Common myeloid progenitor, CD34-positive (primary cell): ENCODE measurements at regions not wholly inside any gene's neighbourhood (a gene's known extent, or its start where the extent isn't known, plus 50 kb on each side); places are given as distances from the start of the nearest gene placed in this dataset.

Experiments
- CTCF ChIA-PET: fragments of 350-600 bp; sonication (Branson Sonifier 250); formaldehyde crosslinking; loops from one replicate; lab custom pipeline; 2021; ENCODE audit warnings: antibody characterized with exemption; lab: Charles Lee
- POLR2A ChIA-PET: fragments of 350-600 bp; sonication (Branson Sonifier 250); formaldehyde crosslinking; loops from one replicate; lab custom pipeline; 2021; ENCODE audit warnings: antibody characterized with exemption; lab: Charles Lee
- DNase-seq, 3 donors: peaks; one replicate each; pipeline versions ENCODE4 v3.0.0 to v3.0.0-alpha.2; 2013
- H3K27ac ChIP-seq, 2 experiments: 1 replicate in 1 of 2; 2 replicates in 1 of 2; pipeline ENCODE4 v1.7.0; 2013; ENCODE audit warnings: inconsistent platforms in 2 of 2, low read length in 2 of 2, mild to moderate bottlenecking in 2 of 2, low read depth in 1 of 2, moderate library complexity in 1 of 2; ENCODE audit not compliant: severe bottlenecking in 2 of 2, insufficient read depth in 1 of 2, poor library complexity in 1 of 2
- H3K27me3 ChIP-seq, 5 experiments: replicated peaks in 2 of 5; 1 replicate in 3 of 5; 2 replicates in 2 of 5; pipeline versions ENCODE4 v1.6.1 to v1.7.0; 2013; ENCODE audit warnings: low read length in 4 of 5, mild to moderate bottlenecking in 2 of 5, moderate library complexity in 2 of 5, inconsistent platforms in 1 of 5; ENCODE audit not compliant: insufficient read depth in 5 of 5, control insufficient read depth in 4 of 5
- H3K36me3 ChIP-seq, 4 experiments: 1 replicate in 2 of 4; 2 replicates in 2 of 4; pipeline versions ENCODE4 v1.6.1 to v1.7.0; 2013; ENCODE audit warnings: low read length in 3 of 4, control low read depth in 1 of 4, mild to moderate bottlenecking in 1 of 4; ENCODE audit not compliant: control insufficient read depth in 4 of 4, insufficient read depth in 4 of 4
- H3K4me1 ChIP-seq, 4 experiments: 1 replicate in 3 of 4; 2 replicates in 1 of 4; pipeline versions ENCODE4 v1.6.1 to v1.7.1; 2013; ENCODE audit warnings: low read length in 3 of 4, mild to moderate bottlenecking in 3 of 4, control low read depth in 1 of 4, inconsistent platforms in 1 of 4, moderate library complexity in 1 of 4; ENCODE audit not compliant: control insufficient read depth in 4 of 4, insufficient read depth in 4 of 4; ENCODE audit errors: control extremely low read depth in 1 of 4
- H3K4me3 ChIP-seq, 7 experiments: 1 replicate in 4 of 7; 2 replicates in 3 of 7; pipeline versions ENCODE4 v1.5.1 to v1.7.0; 2013; ENCODE audit warnings: mild to moderate bottlenecking in 7 of 7, low read length in 6 of 7, moderate library complexity in 6 of 7, inconsistent platforms in 2 of 7, low read depth in 2 of 7, control low read depth in 1 of 7; ENCODE audit not compliant: insufficient read depth in 4 of 7, control insufficient read depth in 1 of 7; ENCODE audit errors: extremely low read depth in 1 of 7
- H3K9me3 ChIP-seq, 5 experiments: 1 replicate in 4 of 5; 2 replicates in 1 of 5; pipeline versions ENCODE4 v1.6.1 to v1.7.1; 2013; ENCODE audit warnings: low read length in 4 of 5, mild to moderate bottlenecking in 2 of 5, inconsistent platforms in 1 of 5, low read depth in 1 of 5, moderate library complexity in 1 of 5; ENCODE audit not compliant: control insufficient read depth in 4 of 5, insufficient read depth in 2 of 5; ENCODE audit errors: control extremely low read depth in 1 of 5
- WGBS: methylation state at CpG from one replicate; pipeline ENCODE4 v1.1.5; 2013; ENCODE audit not compliant: insufficient coverage; 5-methylcytosine and 5-hydroxymethylcytosine counted together

DNA sequence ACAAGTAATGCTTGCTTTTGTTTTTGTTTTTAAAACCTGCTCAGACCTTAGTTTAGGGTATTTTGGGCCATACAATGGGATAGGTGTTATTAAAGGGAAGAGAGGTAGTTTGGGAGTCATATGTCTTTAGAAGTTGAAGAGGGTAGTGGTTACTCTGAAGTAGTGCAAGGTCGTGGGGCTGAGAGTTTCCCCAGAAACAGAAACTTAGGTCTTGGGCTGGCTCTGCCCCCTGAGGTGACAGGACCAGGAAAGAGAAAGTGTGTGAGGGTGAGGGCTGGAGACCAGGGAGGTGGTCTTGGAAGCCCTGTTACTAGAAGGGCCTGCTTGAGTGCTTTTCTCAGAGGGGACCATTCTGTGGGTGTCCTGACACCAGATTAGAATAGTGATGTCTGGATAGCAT is 500.5 kb upstream of the SPHKAP start:
- DNase-seq, result no peak
- CTCF ChIA-PET, result no interaction called here
- 25% methylated on average over 1 of the region's 1 CpG for WGBS

DNA sequence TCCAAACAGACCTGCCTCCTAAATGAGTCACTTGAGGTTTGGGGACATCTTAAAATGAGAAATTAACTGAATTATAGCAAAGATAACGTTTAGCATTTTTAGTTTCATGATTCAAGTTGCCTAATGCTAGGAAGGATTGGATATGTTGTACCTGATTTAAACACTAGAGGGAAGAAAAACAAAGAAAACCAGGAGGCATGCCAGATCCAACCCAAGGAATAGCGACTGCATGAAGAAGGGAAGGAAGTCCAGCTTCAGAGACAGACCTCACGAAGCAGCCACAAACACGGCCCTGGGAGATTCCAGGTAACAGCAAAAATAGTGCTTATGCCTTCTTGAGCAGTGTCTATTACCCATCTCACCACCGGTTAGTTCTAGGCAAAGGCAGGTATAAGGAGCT is 499.9 kb upstream of the SPHKAP start:
- Histone ChIP-seq H3K9me3 (no peaks in the 10 kb centered on the region), H3K4me1 (no peaks in the 10 kb centered on the region), H3K36me3 (no peaks in the 10 kb centered on the region), H3K27ac (no peak overlapping the region), H3K27me3 (no peaks in the 10 kb centered on the region), H3K4me3 (no peak overlapping the region)
- 25% methylated on average over 4 of the region's 5 CpGs for WGBS
- ChIA-PET CTCF (interaction anchor here (1.4 kb wide), 1 partner anchor 12 kb away, joined by 3 read pairs; no protein-coding TSS in a partner anchor), POLR2A (no interaction called here)
- DNase-seq, result no peak

More for the DNA sequence above, 500.5 kb upstream of the SPHKAP start:
- Histone ChIP-seq H3K27me3 (no peaks in the 10 kb centered on the region), H3K4me3 (no peak overlapping the region), H3K36me3 (no peaks in the 10 kb centered on the region), H3K9me3 (no peaks in the 10 kb centered on the region), H3K27ac (no peak overlapping the region), H3K4me1 (no peaks in the 10 kb centered on the region)
- POLR2A ChIA-PET, result no interaction called here

GRCh38 chr2:228678110-228678509 is 496.6 kb upstream of the SPHKAP start:
- H3K9me3 ChIP-seq, result no peaks in the 10 kb centered on the region
- WGBS, result 89% methylated on average over 3 of the region's 4 CpGs
- H3K36me3 ChIP-seq, result no peaks in the 10 kb centered on the region
- no peaks in the 10 kb centered on the region for H3K4me1 ChIP-seq
- POLR2A ChIA-PET, result no interaction called here
- H3K4me3 ChIP-seq, result no peak overlapping the region
- no peak overlapping the region for H3K27ac ChIP-seq
- CTCF ChIA-PET, result no interaction called here
- H3K27me3 ChIP-seq, result no peaks in the 10 kb centered on the region
- no peak for DNase-seq

- CTCF ChIA-PET, result no interaction called here
Measured at GRCh38 chr2:228675646-228676045, 494.2 kb upstream of the SPHKAP start.

GRCh38 chr2:228675091-228675490 is 493.6 kb upstream of the SPHKAP start:
- H3K27me3 ChIP-seq, result no peaks in the 10 kb centered on the region
- DNase-seq, result no peak
- ChIA-PET POLR2A (no interaction called here), CTCF (interaction anchor here (1.2 kb wide), 1 partner anchor 9 kb away, joined by 4 read pairs; no protein-coding TSS in a partner anchor)
- H3K27ac ChIP-seq, result no peak overlapping the region
- no peak overlapping the region for H3K4me3 ChIP-seq
- H3K4me1 ChIP-seq, result no peaks in the 10 kb centered on the region
- H3K9me3 ChIP-seq, result no peaks in the 10 kb centered on the region
- no peaks in the 10 kb centered on the region for H3K36me3 ChIP-seq
- 50% methylated on average over 2 of the region's 2 CpGs for WGBS

More at GRCh38 chr2:228675646-228676045, 494.2 kb upstream of the SPHKAP start:
- POLR2A ChIA-PET, result no interaction called here
- Histone ChIP-seq H3K27me3 (no peaks in the 10 kb centered on the region), H3K36me3 (no peaks in the 10 kb centered on the region), H3K9me3 (no peaks in the 10 kb centered on the region), H3K4me3 (no peak overlapping the region), H3K4me1 (no peaks in the 10 kb centered on the region), H3K27ac (no peak overlapping the region)
- DNase-seq, result no peak

- Histone ChIP-seq H3K36me3 (no peaks in the 10 kb centered on the region), H3K4me3 (no peak overlapping the region), H3K27me3 (no peaks in the 10 kb centered on the region), H3K4me1 (no peaks in the 10 kb centered on the region), H3K9me3 (no peaks in the 10 kb centered on the region), H3K27ac (no peak overlapping the region)
- WGBS, result 80% methylated on average over 1 of the region's 3 CpGs
- POLR2A ChIA-PET, result no interaction called here
- DNase-seq, result no peak
- CTCF ChIA-PET, result interaction anchor here (1.2 kb wide), 1 partner anchor 10 kb away, joined by 4 read pairs; no protein-coding TSS in a partner anchor
Measured at GRCh38 chr2:228673876-228674554, 492.5 kb upstream of the SPHKAP start.

GRCh38 chr2:228669690-228670089 is 488.2 kb upstream of the SPHKAP start:
- Histone ChIP-seq H3K4me1 (no peaks in the 10 kb centered on the region), H3K36me3 (no peaks in the 10 kb centered on the region), H3K27me3 (no peaks in the 10 kb centered on the region), H3K4me3 (no peak overlapping the region), H3K27ac (no peak overlapping the region), H3K9me3 (no peaks in the 10 kb centered on the region)
- POLR2A ChIA-PET, result no interaction called here
- CTCF ChIA-PET, result interaction anchor here (1.0 kb wide), 1 partner anchor 11 kb away, joined by 3 read pairs; no protein-coding TSS in a partner anchor
- 100% methylated on average over 2 of the region's 3 CpGs for WGBS
- no peak for DNase-seq
